Fibroblast of lung (primary cell): ENCODE measurements at regions not wholly inside any gene's neighbourhood (a gene's known extent, or its start where the extent isn't known, plus 50 kb on each side); places are given as distances from the start of the nearest gene placed in this dataset.

Experiments used
- DNase-seq, 2 donors: peaks; one replicate each; pipeline versions ENCODE4 v3.0.0 to v3.0.0-alpha.2; 2010; ENCODE audit warnings: low read depth in 2 of 2
- H2AFZ ChIP-seq: 2 replicates; pipeline ENCODE4 v1.5.1; 2012; ENCODE audit warnings: low read length, control low read depth, inconsistent platforms
- H3K27ac ChIP-seq: 2 replicates; pipeline ENCODE4 v1.5.1; 2011; ENCODE audit warnings: low read length, control low read depth; ENCODE audit not compliant: insufficient read depth
- H3K27me3 ChIP-seq: 2 replicates; pipeline ENCODE4 v1.5.1; 2011; ENCODE audit warnings: mild to moderate bottlenecking, low read length; ENCODE audit not compliant: control insufficient read depth, insufficient read depth
- H3K36me3 ChIP-seq: 2 replicates; pipeline ENCODE4 v1.5.1; 2011; ENCODE audit warnings: low read length; ENCODE audit not compliant: control insufficient read depth, insufficient read depth
- H3K4me1 ChIP-seq: 2 replicates; pipeline ENCODE4 v1.5.1; 2011; ENCODE audit warnings: low read length; ENCODE audit not compliant: control insufficient read depth, insufficient read depth; ENCODE audit errors: extremely low read depth
- H3K4me2 ChIP-seq: 2 replicates; pipeline ENCODE4 v1.5.1; 2011; ENCODE audit warnings: low read length, control low read depth; ENCODE audit not compliant: insufficient read depth; ENCODE audit errors: extremely low read depth
- H3K4me3 ChIP-seq, 4 experiments: fragments of 200-600 bp in 1 of 4; sonication (generic) in 1 of 4; replicated peaks in 1 of 4; 2 replicates each; pipeline ENCODE4 v1.5.1; 2011 to 2016; ENCODE audit warnings: low read length in 4 of 4, low read depth in 3 of 4, mild to moderate bottlenecking in 3 of 4, control low read depth in 2 of 4, inconsistent platforms in 1 of 4, mixed read lengths in 1 of 4; ENCODE audit not compliant: insufficient read depth in 1 of 4; ENCODE audit errors: control extremely low read depth in 1 of 4
- H3K79me2 ChIP-seq: 2 replicates; pipeline ENCODE4 v1.5.1; 2012; ENCODE audit warnings: mild to moderate bottlenecking, low read length, inconsistent platforms; ENCODE audit not compliant: control insufficient read depth, insufficient read depth
- H3K9ac ChIP-seq: 2 replicates; pipeline ENCODE4 v1.5.1; 2011; ENCODE audit warnings: mild to moderate bottlenecking, low read length, control low read depth; ENCODE audit not compliant: insufficient read depth
- H3K9me3 ChIP-seq: 2 replicates; pipeline ENCODE4 v1.5.1; 2012; ENCODE audit warnings: low read depth, low read length; ENCODE audit not compliant: control insufficient read depth, insufficient read depth
- H4K20me1 ChIP-seq: 2 replicates; pipeline ENCODE4 v1.5.1; 2011; ENCODE audit warnings: low read length; ENCODE audit not compliant: control insufficient read depth, insufficient read depth; ENCODE audit errors: extremely low read depth
- CTCF ChIP-seq, 2 donors: IDR thresholded peaks in 1 of 2; conservative IDR thresholded peaks in 1 of 2; 1 replicate in 1 of 2; 2 replicates in 1 of 2; pipeline ENCODE4 v1.5.1; 2011 to 2012; ENCODE audit warnings: low read length in 2 of 2, control low read depth in 1 of 2, inconsistent platforms in 1 of 2, low read depth in 1 of 2, mild to moderate bottlenecking in 1 of 2
- EZH2 ChIP-seq: IDR thresholded peaks from 2 replicates; pipeline ENCODE4 v1.5.1; 2012; ENCODE audit warnings: low read length, control low read depth, mild to moderate bottlenecking; ENCODE audit errors: missing control alignments

GRCh38 chr9:115411993-115412452, 294.1 kb upstream of the TNC start:
- H3K27me3 ChIP-seq, result no peaks in the 10 kb centered on the region
- no peak overlapping the region for H2AFZ ChIP-seq
- H3K9ac ChIP-seq, result no peak overlapping the region
- H3K4me3 ChIP-seq, result no peak overlapping the region
- no peaks in the 10 kb centered on the region for H4K20me1 ChIP-seq
- H3K27ac ChIP-seq, result no peak overlapping the region
- no peaks in the 10 kb centered on the region for H3K36me3 ChIP-seq
- peaks cover 5% of the 10 kb centered on the region for H3K4me1 ChIP-seq
- H3K79me2 ChIP-seq, result no peaks in the 10 kb centered on the region
- H3K9me3 ChIP-seq, result no peaks in the 10 kb centered on the region
- no peak for TF ChIP-seq CTCF (conservative IDR thresholded peaks at IDR 0.05 in 1 of 2, IDR thresholded peaks at IDR 0.05 in 1 of 2; ENCODE audit: low read depth in 1 of 2, low read length in 2 of 2)
- TF ChIP-seq EZH2, result no peak
- DNase-seq, result peak in 1 of 2 donors; percentile 85
- peak overlapping the region; percentile 32 for H3K4me2 ChIP-seq

GRCh38 chr9:115412656-115413055, 294.7 kb upstream of the TNC start:
- no peak for TF ChIP-seq CTCF (conservative IDR thresholded peaks at IDR 0.05 in 1 of 2, IDR thresholded peaks at IDR 0.05 in 1 of 2; ENCODE audit: low read depth in 1 of 2, low read length in 2 of 2)
- TF ChIP-seq EZH2, result no peak
- Histone ChIP-seq H3K4me1 (peaks cover 5% of the 10 kb centered on the region), H3K4me3 (no peak overlapping the region), H3K27me3 (no peaks in the 10 kb centered on the region), H2AFZ (no peak overlapping the region), H3K9me3 (no peaks in the 10 kb centered on the region), H3K27ac (no peak overlapping the region), H4K20me1 (no peaks in the 10 kb centered on the region), H3K79me2 (no peaks in the 10 kb centered on the region), H3K9ac (no peak overlapping the region), H3K36me3 (no peaks in the 10 kb centered on the region), H3K4me2 (no peak overlapping the region)
- no peak for DNase-seq

- no peaks in the 10 kb centered on the region for H3K36me3 ChIP-seq
- H2AFZ ChIP-seq, result no peak overlapping the region
- DNase-seq, result no peak
- no peak overlapping the region for H3K4me2 ChIP-seq
- TF ChIP-seq EZH2 (no peak), CTCF (conservative IDR thresholded peaks at IDR 0.05 in 1 of 2, IDR thresholded peaks at IDR 0.05 in 1 of 2; ENCODE audit: low read depth in 1 of 2, low read length in 2 of 2) (no peak)
- H3K79me2 ChIP-seq, result no peaks in the 10 kb centered on the region
- no peak overlapping the region for H3K4me3 ChIP-seq
- no peaks in the 10 kb centered on the region for H3K9me3 ChIP-seq
- H4K20me1 ChIP-seq, result no peaks in the 10 kb centered on the region
- peaks cover 5% of the 10 kb centered on the region for H3K4me1 ChIP-seq
- H3K9ac ChIP-seq, result no peak overlapping the region
- H3K27me3 ChIP-seq, result no peaks in the 10 kb centered on the region
- H3K27ac ChIP-seq, result no peak overlapping the region
Measured at GRCh38 chr9:115413304-115413703, 295.3 kb upstream of the TNC start.
